Astrocyte (in vitro differentiated cells and primary cell): ENCODE measurements at regions not wholly inside any gene's neighbourhood (a gene's known extent, or its start where the extent isn't known, plus 50 kb on each side); places are given as distances from the start of the nearest gene placed in this dataset.

ENCODE experiments used
- DNase-seq: peaks from one replicate; pipeline ENCODE4 v3.0.0-alpha.2; 2010; ENCODE audit warnings: low read depth
- FAIRE-seq: peaks from 2 replicates; lab custom pipeline; 2011; peaks lifted over from hg19 to GRCh38; lab: Jason Lieb, UNC
- H2AFZ ChIP-seq: 2 replicates; pipeline ENCODE4 v1.6.0; 2012; ENCODE audit warnings: low read depth, low read length, inconsistent platforms
- H3K27ac ChIP-seq: 2 replicates; pipeline ENCODE4 v1.5.1; 2011; ENCODE audit warnings: low read depth, low read length, inconsistent platforms
- H3K27me3 ChIP-seq: 2 replicates; pipeline ENCODE4 v1.6.0; 2011; ENCODE audit warnings: low read length, inconsistent platforms; ENCODE audit not compliant: insufficient read depth
- H3K36me3 ChIP-seq: 2 replicates; pipeline ENCODE4 v1.5.1; 2011; ENCODE audit warnings: low read length, inconsistent platforms; ENCODE audit not compliant: insufficient read depth
- H3K4me1 ChIP-seq: 2 replicates; pipeline ENCODE4 v1.5.1; 2011; ENCODE audit warnings: low read length, inconsistent platforms; ENCODE audit not compliant: insufficient read depth
- H3K4me2 ChIP-seq: 2 replicates; pipeline ENCODE4 v1.6.0; 2012; ENCODE audit warnings: low read length, inconsistent platforms
- H3K4me3 ChIP-seq: 2 replicates; pipeline ENCODE4 v1.5.1; 2011; ENCODE audit warnings: low read depth, mild to moderate bottlenecking, low read length, inconsistent platforms; ENCODE audit not compliant: insufficient read depth
- H3K79me2 ChIP-seq: 2 replicates; pipeline ENCODE4 v1.6.0; 2012; ENCODE audit warnings: mild to moderate bottlenecking, low read length, inconsistent platforms; ENCODE audit not compliant: insufficient read depth
- H3K9ac ChIP-seq: 2 replicates; pipeline ENCODE4 v1.6.0; 2012; ENCODE audit warnings: mild to moderate bottlenecking, low read length, inconsistent platforms
- H3K9me3 ChIP-seq: 2 replicates; pipeline ENCODE4 v1.5.1; 2012; ENCODE audit warnings: low read depth, mild to moderate bottlenecking, low read length, inconsistent platforms; ENCODE audit not compliant: insufficient read depth
- H4K20me1 ChIP-seq: 2 replicates; pipeline ENCODE4 v1.6.0; 2012; ENCODE audit warnings: low read length, inconsistent platforms; ENCODE audit not compliant: insufficient read depth
- H3K27ac Mint-ChIP-seq: one replicate; pipeline ENCODE4 v1.8.0; 2021; ENCODE audit warnings: mild to moderate bottlenecking, mixed read lengths; ENCODE audit not compliant: unreplicated experiment
- H3K27me3 Mint-ChIP-seq: one replicate; pipeline ENCODE4 v1.8.0; 2021; ENCODE audit warnings: low read depth, mixed read lengths; ENCODE audit not compliant: unreplicated experiment
- H3K36me3 Mint-ChIP-seq: one replicate; pipeline ENCODE4 v1.8.0; 2021; ENCODE audit warnings: low read depth, mixed read lengths; ENCODE audit not compliant: unreplicated experiment
- H3K4me1 Mint-ChIP-seq: one replicate; pipeline ENCODE4 v1.8.0; 2021; ENCODE audit warnings: low read depth, mixed read lengths; ENCODE audit not compliant: unreplicated experiment
- H3K4me3 Mint-ChIP-seq: one replicate; pipeline ENCODE4 v1.8.0; 2021; ENCODE audit warnings: mild to moderate bottlenecking, moderate library complexity, mixed read lengths; ENCODE audit not compliant: unreplicated experiment
- H3K9me3 Mint-ChIP-seq: one replicate; pipeline ENCODE4 v1.8.0; 2021; ENCODE audit warnings: mild to moderate bottlenecking, mixed read lengths; ENCODE audit not compliant: unreplicated experiment
- CTCF ChIP-seq: IDR thresholded peaks from 2 replicates; pipeline ENCODE4 v1.5.1; 2011; ENCODE audit warnings: low read depth, mild to moderate bottlenecking, inconsistent platforms, low read length, moderate library complexity; ENCODE audit not compliant: insufficient read depth
- EZH2 ChIP-seq: IDR thresholded peaks from 2 replicates; pipeline ENCODE4 v1.6.1; 2012; ENCODE audit warnings: mild to moderate bottlenecking, low read length, inconsistent platforms; ENCODE audit not compliant: insufficient read depth

- no peak overlapping the region for H3K4me3 ChIP-seq
- no peak overlapping the region for H3K4me2 ChIP-seq
- H3K4me3 Mint-ChIP-seq, result no peak overlapping the region
- no peaks in the 10 kb centered on the region for H3K36me3 ChIP-seq
- no peak overlapping the region for H3K9ac ChIP-seq
- no peak overlapping the region for H3K27ac Mint-ChIP-seq
- no peaks in the 10 kb centered on the region for H3K36me3 Mint-ChIP-seq
- FAIRE-seq (no peak), DNase-seq (no peak)
- H3K9me3 ChIP-seq, result peaks cover 4% of the 10 kb centered on the region
- H3K4me1 ChIP-seq, result no peaks in the 10 kb centered on the region
- peaks cover 5% of the 10 kb centered on the region for H3K4me1 Mint-ChIP-seq
- H3K27me3 ChIP-seq, result no peaks in the 10 kb centered on the region
- H2AFZ ChIP-seq, result no peak overlapping the region
- H4K20me1 ChIP-seq, result no peaks in the 10 kb centered on the region
- H3K27ac ChIP-seq, result no peak overlapping the region
- no peaks in the 10 kb centered on the region for H3K9me3 Mint-ChIP-seq
- H3K27me3 Mint-ChIP-seq, result no peaks in the 10 kb centered on the region
- TF ChIP-seq CTCF (no peak), EZH2 (no peak)
- H3K79me2 ChIP-seq, result no peaks in the 10 kb centered on the region
These were observed 1548.1 kb upstream of the LRRTM1 start for GRCh38 chr2:81852651-81853050.

GRCh38 chr2:81839780-81840179, 1535.2 kb upstream of the LRRTM1 start:
- Histone ChIP-seq H3K27ac (no peak overlapping the region), H3K9me3 (no peaks in the 10 kb centered on the region), H3K4me2 (no peak overlapping the region), H3K4me1 (no peaks in the 10 kb centered on the region), H3K36me3 (no peaks in the 10 kb centered on the region), H3K79me2 (no peaks in the 10 kb centered on the region), H4K20me1 (no peaks in the 10 kb centered on the region), H3K27me3 (no peaks in the 10 kb centered on the region), H3K9ac (no peak overlapping the region), H3K4me3 (no peak overlapping the region), H2AFZ (no peak overlapping the region)
- H3K4me1 Mint-ChIP-seq, result peaks cover 3% of the 10 kb centered on the region
- H3K36me3 Mint-ChIP-seq, result no peaks in the 10 kb centered on the region
- no peak overlapping the region for H3K4me3 Mint-ChIP-seq
- no peaks in the 10 kb centered on the region for H3K27me3 Mint-ChIP-seq
- no peak for FAIRE-seq
- TF ChIP-seq CTCF (no peak), EZH2 (no peak)
- H3K27ac Mint-ChIP-seq, result no peak overlapping the region
- H3K9me3 Mint-ChIP-seq, result peaks cover 4% of the 10 kb centered on the region
- no peak for DNase-seq

- no peak overlapping the region for H3K9ac ChIP-seq
- no peaks in the 10 kb centered on the region for H3K27me3 ChIP-seq
- H3K79me2 ChIP-seq, result no peaks in the 10 kb centered on the region
- FAIRE-seq (no peak), DNase-seq (peak; percentile 32)
- Mint-ChIP-seq H3K36me3 (no peaks in the 10 kb centered on the region), H3K27me3 (no peaks in the 10 kb centered on the region), H3K27ac (no peak overlapping the region), H3K4me1 (peaks cover 3% of the 10 kb centered on the region), H3K4me3 (no peak overlapping the region), H3K9me3 (peaks cover 3% of the 10 kb centered on the region)
- no peak overlapping the region for H3K27ac ChIP-seq
- H3K4me3 ChIP-seq, result no peak overlapping the region
- TF ChIP-seq CTCF, result no peak
- TF ChIP-seq EZH2, result no peak
- no peak overlapping the region for H3K4me2 ChIP-seq
- H4K20me1 ChIP-seq, result no peaks in the 10 kb centered on the region
- no peak overlapping the region for H2AFZ ChIP-seq
- no peaks in the 10 kb centered on the region for H3K4me1 ChIP-seq
- no peaks in the 10 kb centered on the region for H3K9me3 ChIP-seq
- H3K36me3 ChIP-seq, result no peaks in the 10 kb centered on the region
These were observed 1530.9 kb upstream of the LRRTM1 start for GRCh38 chr2:81835321-81836000.
